Karpas-422 (cell line): ENCODE measurements at regions not wholly inside any gene's neighbourhood (a gene's known extent, or its start where the extent isn't known, plus 50 kb on each side); places are given as distances from the start of the nearest gene placed in this dataset.
A peak's percentile ranks its signal among the peaks of the same experiment; 100 is the strongest.
"Not testable (repeated sequence)": the region's sequence is repeated elsewhere in the genome, so short reads cannot be mapped to it uniquely, and the experiment has no call there.

Experiments
- DNase-seq: peaks from one replicate; pipeline ENCODE4 v3.0.0-alpha.2; 2015
- H2AFZ ChIP-seq: fragments of 200-600 bp; sonication (generic); 2 replicates; pipeline ENCODE4 v1.6.1; 2014; ENCODE audit warnings: antibody characterized with exemption, low read length, mixed read lengths
- H3K27ac ChIP-seq: fragments of 200-600 bp; sonication (generic); 2 replicates; pipeline ENCODE4 v1.5.1; 2014; ENCODE audit warnings: mild to moderate bottlenecking, low read length, moderate library complexity
- H3K27me3 ChIP-seq: fragments of 200-600 bp; sonication (generic); 2 replicates; pipeline ENCODE4 v1.6.1; 2014; ENCODE audit warnings: low read length, mixed read lengths
- H3K36me3 ChIP-seq: fragments of 200-600 bp; sonication (generic); 2 replicates; pipeline ENCODE4 v1.6.1; 2014; ENCODE audit warnings: low read length, mixed read lengths; ENCODE audit not compliant: insufficient read depth
- H3K4me1 ChIP-seq: fragments of 200-600 bp; sonication (generic); 2 replicates; pipeline ENCODE4 v1.6.1; 2014; ENCODE audit warnings: mild to moderate bottlenecking, low read length, mixed read lengths
- H3K4me2 ChIP-seq: fragments of 200-600 bp; sonication (generic); 2 replicates; pipeline ENCODE4 v1.6.1; 2014; ENCODE audit warnings: low read length, low read depth, mild to moderate bottlenecking; ENCODE audit not compliant: poor library complexity, severe bottlenecking
- H3K4me3 ChIP-seq: fragments of 200-600 bp; sonication (generic); 2 replicates; pipeline ENCODE4 v1.5.1; 2014; ENCODE audit warnings: mild to moderate bottlenecking, antibody characterized with exemption, low read length, mixed read lengths
- H3K79me2 ChIP-seq: fragments of 200-600 bp; sonication (generic); 2 replicates; pipeline ENCODE4 v1.6.1; 2014; ENCODE audit warnings: mild to moderate bottlenecking, low read length, mixed read lengths
- H3K9ac ChIP-seq: fragments of 200-600 bp; sonication (generic); 2 replicates; pipeline ENCODE4 v1.6.0; 2014; ENCODE audit warnings: low read length
- H3K9me2 ChIP-seq: fragments of 200-600 bp; sonication (generic), shearing (Covaris generic); replicated peaks from 2 replicates; pipeline ENCODE4 v1.6.0; 2014; ENCODE audit warnings: mild to moderate bottlenecking, low read length, moderate library complexity; ENCODE audit not compliant: insufficient read depth
- H3K9me3 ChIP-seq: fragments of 300-700, 200-600 bp; sonication (generic); 2 replicates; pipeline ENCODE4 v1.6.1; 2014; ENCODE audit warnings: low read length, mixed read lengths
- H4K20me1 ChIP-seq: fragments of 200-600 bp; sonication (generic); 2 replicates; pipeline ENCODE4 v1.6.1; 2014; ENCODE audit warnings: mild to moderate bottlenecking, antibody characterized with exemption, low read length, low read depth; ENCODE audit not compliant: insufficient read depth

DNA sequence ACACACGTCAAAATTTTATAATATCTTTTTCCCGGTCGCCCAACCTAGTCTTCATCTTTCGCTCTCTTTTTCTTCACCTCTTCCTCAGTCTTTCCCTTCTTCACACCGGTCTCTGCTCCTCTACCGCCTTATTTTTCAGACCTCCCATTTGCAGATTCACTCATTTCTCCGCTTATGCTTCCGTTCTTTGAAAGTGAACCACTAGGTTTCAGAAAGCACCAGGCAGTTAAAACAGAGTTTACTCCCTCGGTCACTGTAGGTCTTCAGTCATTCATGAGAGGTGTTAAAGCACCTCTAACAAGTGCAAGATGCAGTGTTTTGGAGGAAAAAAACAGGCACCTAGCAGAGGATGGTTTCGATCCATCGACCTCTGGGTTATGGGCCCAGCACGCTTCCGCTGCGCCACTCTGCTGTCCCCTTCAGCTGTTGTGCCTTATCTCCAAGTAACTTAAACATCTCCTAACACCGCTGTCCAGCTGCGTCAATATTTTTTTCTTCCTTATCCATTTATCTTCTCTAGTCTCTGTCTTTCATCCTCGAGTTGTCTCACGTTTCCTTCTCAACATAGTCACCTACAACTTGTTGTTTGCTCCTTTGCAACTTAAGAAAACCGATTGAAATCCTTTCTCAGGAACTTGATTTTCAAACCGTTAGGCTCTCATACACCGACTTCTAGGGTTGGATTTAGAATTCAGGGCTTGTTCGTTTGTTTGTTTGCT is 119.7 kb upstream of the ZNF184 start:
- no peaks in the 10 kb centered on the region for H4K20me1 ChIP-seq
- no peaks in the 10 kb centered on the region for H3K9me3 ChIP-seq
- no peaks in the 10 kb centered on the region for H3K79me2 ChIP-seq
- no peaks in the 10 kb centered on the region for H3K4me1 ChIP-seq
- no peak overlapping the region for H3K9ac ChIP-seq
- H3K27me3 ChIP-seq = no peaks in the 10 kb centered on the region
- no peak overlapping the region for H3K27ac ChIP-seq
- no peak overlapping the region for H3K4me2 ChIP-seq
- no peaks in the 10 kb centered on the region for H3K36me3 ChIP-seq
- no peak overlapping the region for H2AFZ ChIP-seq
- no peaks in the 10 kb centered on the region for H3K9me2 ChIP-seq
- H3K4me3 ChIP-seq = no peak overlapping the region
- DNase-seq = peak; percentile 40

GRCh38 chr6:27591699-27592480 is 119.0 kb upstream of the ZNF184 start:
- H3K4me2 ChIP-seq = no peak overlapping the region
- no peak overlapping the region for H2AFZ ChIP-seq
- H3K9ac ChIP-seq = no peak overlapping the region
- H3K9me2 ChIP-seq = no peaks in the 10 kb centered on the region
- no peaks in the 10 kb centered on the region for H3K9me3 ChIP-seq
- no peaks in the 10 kb centered on the region for H3K4me1 ChIP-seq
- H3K4me3 ChIP-seq = no peak overlapping the region
- peak; percentile 62 for DNase-seq
- no peak overlapping the region for H3K27ac ChIP-seq
- no peaks in the 10 kb centered on the region for H3K36me3 ChIP-seq
- H3K79me2 ChIP-seq = no peaks in the 10 kb centered on the region
- H3K27me3 ChIP-seq = no peaks in the 10 kb centered on the region
- H4K20me1 ChIP-seq = no peaks in the 10 kb centered on the region

GRCh38 chr6:27585316-27585715 is 112.4 kb upstream of the ZNF184 start:
- not testable (repeated sequence) for H3K9me3 ChIP-seq, H3K4me3 ChIP-seq, H2AFZ ChIP-seq, H3K27ac ChIP-seq, H3K27me3 ChIP-seq, H3K4me2 ChIP-seq, H3K4me1 ChIP-seq, H3K36me3 ChIP-seq, H3K9me2 ChIP-seq, H4K20me1 ChIP-seq, DNase-seq, H3K9ac ChIP-seq, H3K79me2 ChIP-seq

- Histone ChIP-seq H3K9me2 (no peaks in the 10 kb centered on the region), H3K4me3 (no peak overlapping the region), H3K27ac (no peak overlapping the region), H3K27me3 (no peaks in the 10 kb centered on the region), H3K4me2 (no peak overlapping the region), H3K9me3 (no peaks in the 10 kb centered on the region), H3K9ac (no peak overlapping the region), H4K20me1 (no peaks in the 10 kb centered on the region), H3K4me1 (no peaks in the 10 kb centered on the region), H3K79me2 (no peaks in the 10 kb centered on the region), H2AFZ (no peak overlapping the region), H3K36me3 (no peaks in the 10 kb centered on the region)
- DNase-seq = no peak
Observed at GRCh38 chr6:27584326-27584725, 111.4 kb upstream of the ZNF184 start.

- Histone ChIP-seq H3K9me2 (no peaks in the 10 kb centered on the region), H2AFZ (no peak overlapping the region), H3K4me2 (no peak overlapping the region), H3K9me3 (no peaks in the 10 kb centered on the region), H3K9ac (no peak overlapping the region), H3K27me3 (no peaks in the 10 kb centered on the region), H3K4me1 (no peaks in the 10 kb centered on the region), H3K79me2 (no peaks in the 10 kb centered on the region), H3K27ac (no peak overlapping the region), H3K36me3 (no peaks in the 10 kb centered on the region), H4K20me1 (no peaks in the 10 kb centered on the region), H3K4me3 (no peak overlapping the region)
- peak; percentile 42 for DNase-seq
Observed at GRCh38 chr6:27582928-27583725, 110.2 kb upstream of the ZNF184 start.

GRCh38 chr6:27579973-27580372 is 107.1 kb upstream of the ZNF184 start:
- no peak overlapping the region for H2AFZ ChIP-seq
- no peaks in the 10 kb centered on the region for H3K36me3 ChIP-seq
- H3K27me3 ChIP-seq = no peaks in the 10 kb centered on the region
- H3K27ac ChIP-seq = no peak overlapping the region
- H3K4me2 ChIP-seq = no peak overlapping the region
- no peak overlapping the region for H3K9ac ChIP-seq
- H4K20me1 ChIP-seq = no peaks in the 10 kb centered on the region
- no peaks in the 10 kb centered on the region for H3K79me2 ChIP-seq
- no peak overlapping the region for H3K4me3 ChIP-seq
- no peaks in the 10 kb centered on the region for H3K4me1 ChIP-seq
- H3K9me2 ChIP-seq = no peaks in the 10 kb centered on the region
- no peak for DNase-seq
- H3K9me3 ChIP-seq = no peaks in the 10 kb centered on the region

DNA sequence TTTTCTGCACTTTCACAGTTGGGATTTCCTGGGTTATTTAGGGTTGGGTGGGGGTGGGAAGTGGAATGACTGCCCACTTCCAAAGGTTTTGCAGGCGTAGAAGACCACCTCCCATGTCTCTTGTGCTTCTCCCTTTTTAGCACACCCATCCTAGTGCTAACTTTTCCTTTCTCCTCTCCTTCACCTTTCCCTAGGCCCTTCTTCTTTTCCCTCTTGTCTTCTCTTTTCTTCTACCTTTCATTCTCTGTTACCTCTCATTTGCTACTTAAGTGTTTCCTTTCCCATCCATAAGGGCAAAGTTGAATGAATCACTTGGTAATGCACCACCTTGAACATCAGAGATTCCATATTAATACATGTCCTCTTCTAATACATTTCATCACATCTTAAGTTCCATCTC is 105.0 kb upstream of the ZNF184 start:
- Histone ChIP-seq H3K9me2 (no peaks in the 10 kb centered on the region), H2AFZ (no peak overlapping the region), H3K4me3 (no peak overlapping the region), H3K36me3 (no peaks in the 10 kb centered on the region), H3K27me3 (no peaks in the 10 kb centered on the region), H3K4me2 (no peak overlapping the region), H4K20me1 (no peaks in the 10 kb centered on the region), H3K79me2 (no peaks in the 10 kb centered on the region), H3K9me3 (no peaks in the 10 kb centered on the region), H3K27ac (no peak overlapping the region), H3K4me1 (no peaks in the 10 kb centered on the region), H3K9ac (no peak overlapping the region)
- DNase-seq = no peak
